ENCODE measurements at regions not wholly inside any gene's neighbourhood (a gene's known extent, or its start where the extent isn't known, plus 50 kb on each side); places are given as distances from the start of the nearest gene placed in this dataset.

GRCh38 chr5:38078161-38078560 is 180.2 kb upstream of the EGFLAM start:
- ChIA-PET CTCF (no interaction called here), POLR2A (no interaction called here)
- no peak for DNase-seq
- Mint-ChIP-seq H3K4me1 (ENCODE audit: low read depth) (no peaks in the 10 kb centered on the region), H3K36me3 (ENCODE audit: low read depth) (no peaks in the 10 kb centered on the region), H3K27me3 (ENCODE audit: low read depth) (no peaks in the 10 kb centered on the region), H3K9me3 (ENCODE audit: insufficient read depth) (no peaks in the 10 kb centered on the region), H3K27ac (no peak overlapping the region), H3K4me3 (no peak overlapping the region)
- no peak for ATAC-seq

GRCh38 chr5:38077652-38078051 is 180.7 kb upstream of the EGFLAM start:
- CTCF ChIA-PET: no interaction called here
- Mint-ChIP-seq H3K27me3 (ENCODE audit: low read depth) (no peaks in the 10 kb centered on the region), H3K4me3 (no peak overlapping the region), H3K4me1 (ENCODE audit: low read depth) (no peaks in the 10 kb centered on the region), H3K27ac (no peak overlapping the region), H3K9me3 (ENCODE audit: insufficient read depth) (no peaks in the 10 kb centered on the region), H3K36me3 (ENCODE audit: low read depth) (no peaks in the 10 kb centered on the region)
- ATAC-seq (no peak), DNase-seq (no peak)
- POLR2A ChIA-PET: no interaction called here

GRCh38 chr5:38071831-38072694 is 186.3 kb upstream of the EGFLAM start:
- ChIA-PET POLR2A (no interaction called here), CTCF (no interaction called here)
- ATAC-seq (no peak), DNase-seq (no peak)
- no peaks in the 10 kb centered on the region for H3K4me1 Mint-ChIP-seq (ENCODE audit: low read depth)
- H3K4me3 Mint-ChIP-seq: no peak overlapping the region
- H3K9me3 Mint-ChIP-seq (ENCODE audit: insufficient read depth): no peaks in the 10 kb centered on the region
- no peak overlapping the region for H3K27ac Mint-ChIP-seq
- no peaks in the 10 kb centered on the region for H3K36me3 Mint-ChIP-seq (ENCODE audit: low read depth)
- no peaks in the 10 kb centered on the region for H3K27me3 Mint-ChIP-seq (ENCODE audit: low read depth)

GRCh38 chr5:38070304-38070950 is 187.9 kb upstream of the EGFLAM start:
- DNase-seq (no peak), ATAC-seq (no peak)
- no peaks in the 10 kb centered on the region for H3K4me1 Mint-ChIP-seq (ENCODE audit: low read depth)
- H3K27ac Mint-ChIP-seq: no peak overlapping the region
- H3K9me3 Mint-ChIP-seq (ENCODE audit: insufficient read depth): no peaks in the 10 kb centered on the region
- ChIA-PET POLR2A (no interaction called here), CTCF (no interaction called here)
- H3K4me3 Mint-ChIP-seq: no peak overlapping the region
- no peaks in the 10 kb centered on the region for H3K36me3 Mint-ChIP-seq (ENCODE audit: low read depth)
- no peaks in the 10 kb centered on the region for H3K27me3 Mint-ChIP-seq (ENCODE audit: low read depth)

- Mint-ChIP-seq H3K27ac (no peak overlapping the region), H3K9me3 (ENCODE audit: insufficient read depth) (no peaks in the 10 kb centered on the region), H3K4me1 (ENCODE audit: low read depth) (no peaks in the 10 kb centered on the region), H3K36me3 (ENCODE audit: low read depth) (no peaks in the 10 kb centered on the region), H3K4me3 (no peak overlapping the region), H3K27me3 (ENCODE audit: low read depth) (no peaks in the 10 kb centered on the region)
- no peak for DNase-seq
- no peak for ATAC-seq
- ChIA-PET POLR2A (no interaction called here), CTCF (no interaction called here)
Measured at GRCh38 chr5:38069360-38069759, 189.0 kb upstream of the EGFLAM start.

GRCh38 chr5:38060354-38060753 is 198.0 kb upstream of the EGFLAM start:
- no peaks in the 10 kb centered on the region for H3K36me3 Mint-ChIP-seq (ENCODE audit: low read depth)
- H3K4me3 Mint-ChIP-seq: no peak overlapping the region
- DNase-seq (no peak), ATAC-seq (no peak)
- CTCF ChIA-PET: no interaction called here
- POLR2A ChIA-PET: no interaction called here
- H3K9me3 Mint-ChIP-seq (ENCODE audit: insufficient read depth): no peaks in the 10 kb centered on the region
- H3K4me1 Mint-ChIP-seq (ENCODE audit: low read depth): no peaks in the 10 kb centered on the region
- H3K27ac Mint-ChIP-seq: no peak overlapping the region
- no peaks in the 10 kb centered on the region for H3K27me3 Mint-ChIP-seq (ENCODE audit: low read depth)

GRCh38 chr5:38059876-38060275 is 198.5 kb upstream of the EGFLAM start:
- H3K36me3 Mint-ChIP-seq (ENCODE audit: low read depth): no peaks in the 10 kb centered on the region
- no peak overlapping the region for H3K4me3 Mint-ChIP-seq
- no peaks in the 10 kb centered on the region for H3K4me1 Mint-ChIP-seq (ENCODE audit: low read depth)
- H3K27me3 Mint-ChIP-seq (ENCODE audit: low read depth): no peaks in the 10 kb centered on the region
- H3K27ac Mint-ChIP-seq: no peak overlapping the region
- POLR2A ChIA-PET: no interaction called here
- ATAC-seq (no peak), DNase-seq (no peak)
- no peaks in the 10 kb centered on the region for H3K9me3 Mint-ChIP-seq (ENCODE audit: insufficient read depth)
- CTCF ChIA-PET: no interaction called here

- ChIA-PET CTCF (no interaction called here), POLR2A (no interaction called here)
- ATAC-seq: no peak
- Mint-ChIP-seq H3K9me3 (ENCODE audit: insufficient read depth) (no peaks in the 10 kb centered on the region), H3K4me1 (ENCODE audit: low read depth) (no peaks in the 10 kb centered on the region), H3K27me3 (ENCODE audit: low read depth) (no peaks in the 10 kb centered on the region), H3K36me3 (ENCODE audit: low read depth) (no peaks in the 10 kb centered on the region), H3K27ac (no peak overlapping the region), H3K4me3 (no peak overlapping the region)
- DNase-seq: no peak
Measured at GRCh38 chr5:38051711-38052511, 206.4 kb upstream of the EGFLAM start.

- ATAC-seq: no peak
- no peaks in the 10 kb centered on the region for H3K9me3 Mint-ChIP-seq (ENCODE audit: insufficient read depth)
- H3K27ac Mint-ChIP-seq: no peak overlapping the region
- no peak for DNase-seq
- no peaks in the 10 kb centered on the region for H3K4me1 Mint-ChIP-seq (ENCODE audit: low read depth)
- POLR2A ChIA-PET: no interaction called here
- H3K4me3 Mint-ChIP-seq: no peak overlapping the region
- CTCF ChIA-PET: no interaction called here
- H3K36me3 Mint-ChIP-seq (ENCODE audit: low read depth): no peaks in the 10 kb centered on the region
- H3K27me3 Mint-ChIP-seq (ENCODE audit: low read depth): peaks cover 1% of the 10 kb centered on the region
Measured at GRCh38 chr5:38048400-38048799, 208.6 kb upstream of the GDNF start.

- ChIA-PET CTCF (no interaction called here), POLR2A (no interaction called here)
- H3K36me3 Mint-ChIP-seq (ENCODE audit: low read depth): no peaks in the 10 kb centered on the region
Measured at GRCh38 chr5:38046103-38046502, 206.3 kb upstream of the GDNF start.

GRCh38 chr5:38045446-38045845 is 205.6 kb upstream of the GDNF start:
- no peak for ATAC-seq
- peaks cover 5% of the 10 kb centered on the region for H3K27me3 Mint-ChIP-seq (ENCODE audit: low read depth)
- ChIA-PET POLR2A (no interaction called here), CTCF (no interaction called here)
- H3K4me1 Mint-ChIP-seq (ENCODE audit: low read depth): no peaks in the 10 kb centered on the region
- no peak for DNase-seq
- no peaks in the 10 kb centered on the region for H3K9me3 Mint-ChIP-seq (ENCODE audit: insufficient read depth)
- H3K27ac Mint-ChIP-seq: no peak overlapping the region
- H3K4me3 Mint-ChIP-seq: no peak overlapping the region
- H3K36me3 Mint-ChIP-seq (ENCODE audit: low read depth): no peaks in the 10 kb centered on the region

More at GRCh38 chr5:38046103-38046502, 206.3 kb upstream of the GDNF start:
- H3K27ac Mint-ChIP-seq: no peak overlapping the region
- ATAC-seq: no peak
- H3K4me3 Mint-ChIP-seq: no peak overlapping the region
- H3K27me3 Mint-ChIP-seq (ENCODE audit: low read depth): peaks cover 5% of the 10 kb centered on the region
- DNase-seq: no peak
- no peaks in the 10 kb centered on the region for H3K4me1 Mint-ChIP-seq (ENCODE audit: low read depth)
- H3K9me3 Mint-ChIP-seq (ENCODE audit: insufficient read depth): no peaks in the 10 kb centered on the region

GRCh38 chr5:38039826-38040225 is 200.0 kb upstream of the GDNF start:
- Mint-ChIP-seq H3K27ac (no peak overlapping the region), H3K27me3 (ENCODE audit: low read depth) (peaks cover 5% of the 10 kb centered on the region), H3K4me3 (no peak overlapping the region), H3K4me1 (ENCODE audit: low read depth) (no peaks in the 10 kb centered on the region), H3K36me3 (ENCODE audit: low read depth) (no peaks in the 10 kb centered on the region), H3K9me3 (ENCODE audit: insufficient read depth) (no peaks in the 10 kb centered on the region)
- DNase-seq: no peak
- ATAC-seq: no peak
- ChIA-PET CTCF (no interaction called here), POLR2A (no interaction called here)

Data from activated CD8-positive, alpha-beta T cell treated with anti-CD3 and anti-CD28 coated beads, Interleukin-2, amount 10 ng/mL, durations not matched to agents 7 days and 5 days (primary cell).